Brain microvascular endothelial cell (primary cell): ENCODE measurements at regions not wholly inside any gene's neighbourhood (a gene's known extent, or its start where the extent isn't known, plus 50 kb on each side); places are given as distances from the start of the nearest gene placed in this dataset.

ENCODE experiments used
- DNase-seq: peaks from one replicate; pipeline ENCODE4 v3.0.0-alpha.2; 2020
- H3K27ac ChIP-seq: fragments of 250-450 bp; sonication (Bioruptor Pico); 2 replicates; pipeline ENCODE4 v1.5.1; 2020; ENCODE audit warnings: mild to moderate bottlenecking, moderate library complexity
- H3K27me3 ChIP-seq: fragments of 250-450 bp; sonication (Bioruptor Pico); replicated peaks from 2 replicates; pipeline ENCODE4 v1.5.1; 2020; ENCODE audit warnings: mild to moderate bottlenecking
- H3K36me3 ChIP-seq: fragments of 250-450 bp; sonication (Bioruptor Pico); replicated peaks from 2 replicates; pipeline ENCODE4 v1.5.1; 2020; ENCODE audit warnings: mild to moderate bottlenecking
- H3K4me3 ChIP-seq: 2 replicates; pipeline ENCODE4 v1.5.1; 2011; ENCODE audit warnings: low read depth, mild to moderate bottlenecking, control low read depth, low read length, moderate library complexity
- CTCF ChIP-seq: IDR thresholded peaks from 2 replicates; pipeline ENCODE4 v1.5.1; 2011; ENCODE audit warnings: low read depth, mild to moderate bottlenecking, moderate library complexity, low read length, control low read depth, inconsistent platforms; ENCODE audit errors: missing control alignments
- in situ Hi-C: cut with HindIII; loops from 2 replicates; pipeline ENCODE4 v1.10.0; 2017; ENCODE audit warnings: low sequenced_read_pairs, low pct_ligation_motif_present

- no peak for TF ChIP-seq CTCF
- no peak overlapping the region for H3K27ac ChIP-seq
- H3K27me3 ChIP-seq, result no peaks in the 10 kb centered on the region
- no peak for DNase-seq
- no peaks in the 10 kb centered on the region for H3K36me3 ChIP-seq
- no peak overlapping the region for H3K4me3 ChIP-seq
- in situ Hi-C loops, result no loop called here
Observed at GRCh38 chr1:229869687-229870086, 197.4 kb upstream of the GALNT2 start.

- no peaks in the 10 kb centered on the region for H3K36me3 ChIP-seq
- DNase-seq, result no peak
- in situ Hi-C loops, result no loop called here
- H3K27ac ChIP-seq, result no peak overlapping the region
- TF ChIP-seq CTCF, result no peak
- no peaks in the 10 kb centered on the region for H3K27me3 ChIP-seq
- H3K4me3 ChIP-seq, result no peak overlapping the region
Observed at GRCh38 chr1:229870381-229870780, 196.7 kb upstream of the GALNT2 start.

GRCh38 chr1:229871078-229871676, 195.9 kb upstream of the GALNT2 start:
- in situ Hi-C loops, result no loop called here
- TF ChIP-seq CTCF, result no peak
- H3K27me3 ChIP-seq, result no peaks in the 10 kb centered on the region
- H3K4me3 ChIP-seq, result no peak overlapping the region
- H3K36me3 ChIP-seq, result no peaks in the 10 kb centered on the region
- H3K27ac ChIP-seq, result no peak overlapping the region
- no peak for DNase-seq

GRCh38 chr1:229874136-229874535, 192.9 kb upstream of the GALNT2 start:
- H3K27me3 ChIP-seq, result no peaks in the 10 kb centered on the region
- no peak overlapping the region for H3K4me3 ChIP-seq
- DNase-seq, result no peak
- no peak for TF ChIP-seq CTCF
- in situ Hi-C loops, result no loop called here
- H3K36me3 ChIP-seq, result no peaks in the 10 kb centered on the region
- H3K27ac ChIP-seq, result no peak overlapping the region

- TF ChIP-seq CTCF, result no peak
- in situ Hi-C loops, result no loop called here
- no peak for DNase-seq
- H3K27me3 ChIP-seq, result no peaks in the 10 kb centered on the region
- H3K36me3 ChIP-seq, result no peaks in the 10 kb centered on the region
- H3K4me3 ChIP-seq, result no peak overlapping the region
- no peak overlapping the region for H3K27ac ChIP-seq
Observed at GRCh38 chr1:229874609-229875008, 192.4 kb upstream of the GALNT2 start.

GRCh38 chr1:229875086-229875485, 192.0 kb upstream of the GALNT2 start:
- in situ Hi-C loops, result no loop called here

More at GRCh38 chr1:229875086-229875485, 192.0 kb upstream of the GALNT2 start:
- TF ChIP-seq CTCF, result no peak
- H3K27ac ChIP-seq, result no peak overlapping the region
- no peaks in the 10 kb centered on the region for H3K27me3 ChIP-seq
- DNase-seq, result no peak
- no peak overlapping the region for H3K4me3 ChIP-seq
- H3K36me3 ChIP-seq, result no peaks in the 10 kb centered on the region
